ENCODE measurements at regions not wholly inside any gene's neighbourhood (a gene's known extent, or its start where the extent isn't known, plus 50 kb on each side); places are given as distances from the start of the nearest gene placed in this dataset.
"Not testable (repeated sequence)": the region's sequence is repeated elsewhere in the genome, so short reads cannot be mapped to it uniquely, and the experiment has no call there.

GRCh38 chr2:16952368-16952767, 286.7 kb upstream of the CYRIA start:
- DNase-seq = no peak

- no peak for DNase-seq
These were observed 284.8 kb upstream of the CYRIA start for GRCh38 chr2:16950436-16950835.

DNA sequence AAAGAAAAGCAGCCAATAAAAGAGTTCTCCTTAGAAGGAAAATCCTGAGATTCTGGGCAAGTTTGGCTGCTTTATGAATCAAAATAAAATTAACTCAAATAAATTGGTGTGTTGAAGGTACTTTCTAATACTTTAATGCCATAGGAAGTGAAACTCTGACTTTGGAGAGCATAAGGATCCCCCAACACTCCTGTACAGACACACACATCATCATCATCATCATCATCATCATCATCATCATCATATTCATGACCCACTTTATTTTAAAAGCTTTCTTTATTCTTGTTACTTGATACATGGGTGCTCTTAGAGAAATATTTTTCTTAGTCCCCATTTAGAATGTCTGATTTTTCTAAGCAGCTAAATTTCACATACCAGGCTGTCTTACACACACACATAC, 283.1 kb upstream of the CYRIA start:
- no peak for DNase-seq

DNA sequence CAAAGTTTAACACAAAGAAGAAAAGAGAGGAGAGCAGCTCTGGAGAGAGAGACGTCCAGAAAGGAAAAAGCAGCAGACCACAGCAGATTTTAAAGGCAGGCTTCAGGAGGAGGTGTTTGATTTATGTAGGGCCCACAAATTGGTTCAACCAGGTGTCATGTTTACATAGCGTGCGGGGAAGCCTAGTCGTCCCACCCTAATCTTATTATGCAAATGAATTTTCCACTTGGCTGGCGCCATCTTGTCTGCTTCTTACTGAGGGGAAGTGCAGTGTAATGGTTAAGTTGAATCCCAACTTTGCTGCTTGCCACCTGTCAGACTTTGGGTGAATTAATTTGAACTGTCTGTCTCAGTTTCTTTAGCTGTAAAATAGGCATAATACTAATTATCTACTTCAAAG, 282.4 kb upstream of the CYRIA start:
- no peak for DNase-seq

DNA sequence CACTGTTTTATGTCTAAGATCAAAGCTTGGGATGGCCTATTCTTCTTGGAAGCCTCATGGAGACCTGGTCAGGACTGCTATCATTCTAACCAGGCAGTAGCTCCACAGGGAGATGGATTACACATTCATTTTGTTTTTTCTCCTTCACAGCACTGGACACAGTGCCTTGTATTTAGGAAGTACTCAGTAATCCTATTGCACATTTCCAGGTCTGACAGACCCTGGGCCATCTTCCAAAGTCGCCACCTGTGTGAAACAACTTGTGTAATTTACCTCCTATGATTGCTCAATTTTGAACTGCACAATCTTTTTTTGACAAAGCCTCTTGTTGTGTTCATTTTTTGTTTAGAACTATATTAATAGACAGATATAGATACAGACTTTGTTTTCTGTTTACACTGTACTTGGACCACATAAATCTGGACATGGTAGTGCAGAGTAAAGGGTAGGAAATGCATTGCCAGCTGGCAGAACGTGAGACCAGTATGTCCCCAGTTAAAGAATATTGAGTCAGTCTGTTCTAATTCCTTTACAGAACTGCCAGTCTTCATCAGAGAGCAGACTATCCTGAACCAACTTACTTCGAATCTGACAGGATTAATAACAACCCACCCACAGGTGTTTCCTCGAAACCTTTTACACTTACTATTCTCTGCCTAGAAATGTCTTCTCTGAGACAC, 277.8 kb upstream of the CYRIA start:
- DNase-seq = no peak

- no peak for DNase-seq
These were observed 274.6 kb upstream of the CYRIA start for GRCh38 chr2:16940214-16940613.

- DNase-seq = no peak
These were observed 274.1 kb upstream of the CYRIA start for GRCh38 chr2:16939771-16940170.

DNA sequence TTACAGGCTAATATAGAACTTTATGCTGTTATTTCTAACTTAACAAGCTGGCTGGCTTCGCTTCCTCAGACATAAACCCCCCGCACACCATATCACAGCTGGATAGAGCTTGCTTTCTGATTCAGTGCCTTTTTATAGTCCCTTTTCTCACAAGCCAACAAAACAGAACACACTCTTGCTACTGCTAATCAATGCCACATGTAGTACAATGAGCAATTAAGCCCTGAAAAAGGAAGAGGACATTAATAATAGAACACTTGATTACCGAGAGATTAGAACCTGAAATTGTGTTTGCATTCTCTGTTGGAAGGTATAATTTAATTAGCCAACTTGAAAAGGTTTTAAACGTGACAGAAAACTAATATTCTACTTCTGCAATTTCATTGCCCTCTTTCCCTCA, 267.7 kb upstream of the CYRIA start:
- no peak for DNase-seq

DNA sequence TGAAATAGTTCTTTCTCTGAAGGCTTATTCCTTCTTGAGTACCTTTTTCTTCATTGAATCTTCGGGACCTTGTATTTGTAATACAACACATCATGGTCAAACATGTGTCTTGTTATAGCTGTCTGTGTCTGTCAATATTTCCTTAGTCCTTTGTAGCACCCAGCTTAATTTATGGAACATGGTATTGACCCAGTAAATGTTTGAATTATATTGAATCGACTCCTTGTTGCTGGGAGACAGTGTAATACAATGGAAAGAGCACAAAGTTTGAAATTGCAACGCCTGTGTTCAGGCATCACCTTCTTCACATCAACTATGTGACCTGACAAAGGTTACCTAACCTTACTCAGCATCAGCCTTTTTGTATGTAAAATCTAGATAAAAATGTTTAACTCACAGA, 267.2 kb upstream of the CYRIA start:
- DNase-seq = no peak

DNA sequence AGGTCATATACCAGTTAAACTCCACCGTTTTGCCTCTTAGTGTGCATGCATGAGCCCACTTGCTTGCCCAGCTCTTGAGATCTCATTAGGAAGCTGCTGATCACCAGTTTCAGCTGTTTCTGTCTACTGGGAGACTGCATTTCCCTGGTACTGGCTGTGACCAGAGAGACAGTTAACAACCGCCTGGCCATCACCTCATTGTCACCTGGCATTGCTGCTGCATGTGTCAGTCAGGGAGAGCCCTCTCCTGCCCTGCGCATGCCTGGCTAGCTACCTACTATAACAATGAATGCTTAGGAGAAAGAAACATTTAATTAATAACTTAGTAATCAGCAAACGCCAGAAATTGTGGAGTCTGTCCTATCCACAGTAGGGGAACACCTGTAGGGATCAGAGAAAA, 265.8 kb upstream of the CYRIA start:
- no peak for DNase-seq

GRCh38 chr2:16927398-16927797, 261.8 kb upstream of the CYRIA start:
- DNase-seq = no peak

GRCh38 chr2:16925145-16925544, 259.5 kb upstream of the CYRIA start:
- no peak for DNase-seq

DNA sequence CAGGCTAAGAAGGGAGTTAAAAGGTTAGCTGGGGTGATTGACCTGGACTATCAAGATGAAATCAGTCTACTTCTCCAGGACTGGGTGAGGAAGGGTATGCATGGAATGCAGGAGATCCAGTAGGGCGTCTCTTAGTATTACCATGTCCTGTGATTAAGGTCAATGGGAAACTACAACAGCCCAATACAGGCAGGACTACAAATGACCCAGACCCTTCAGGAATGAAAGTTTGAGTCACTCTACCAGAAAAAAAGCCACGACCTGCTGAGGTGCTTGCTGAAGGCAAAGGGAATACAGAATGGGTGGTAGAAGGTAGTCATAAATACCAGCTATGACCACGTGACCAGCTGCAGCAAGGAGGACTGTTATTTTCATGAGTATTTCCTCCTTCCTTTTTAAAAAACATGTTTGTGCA, 249.7 kb upstream of the CYRIA start:
- not testable (repeated sequence) for DNase-seq

DNA sequence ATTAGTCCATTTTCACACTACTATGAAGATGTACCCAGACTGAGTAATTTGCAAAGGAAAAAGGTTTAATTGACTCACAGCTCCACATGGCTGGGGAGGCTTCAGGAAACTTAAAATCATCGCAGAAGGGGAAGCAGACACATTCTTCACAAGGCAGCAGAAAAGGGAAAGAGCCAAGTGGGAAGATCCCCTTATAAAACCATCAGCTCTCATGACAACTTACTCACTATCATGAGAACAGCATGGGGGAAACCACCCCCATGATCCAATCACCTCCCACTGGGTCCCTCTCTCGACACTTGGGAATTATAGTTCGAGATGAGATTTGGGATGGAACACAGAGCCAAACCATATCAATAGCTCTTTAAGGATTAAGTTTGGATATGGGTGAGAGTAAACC, 246.1 kb upstream of the CYRIA start:
- DNase-seq = no peak

- DNase-seq = no peak
These were observed 243.0 kb upstream of the CYRIA start for GRCh38 chr2:16908656-16909055.

- DNase-seq = no peak
These were observed 242.1 kb upstream of the CYRIA start for GRCh38 chr2:16907645-16908282.

DNA sequence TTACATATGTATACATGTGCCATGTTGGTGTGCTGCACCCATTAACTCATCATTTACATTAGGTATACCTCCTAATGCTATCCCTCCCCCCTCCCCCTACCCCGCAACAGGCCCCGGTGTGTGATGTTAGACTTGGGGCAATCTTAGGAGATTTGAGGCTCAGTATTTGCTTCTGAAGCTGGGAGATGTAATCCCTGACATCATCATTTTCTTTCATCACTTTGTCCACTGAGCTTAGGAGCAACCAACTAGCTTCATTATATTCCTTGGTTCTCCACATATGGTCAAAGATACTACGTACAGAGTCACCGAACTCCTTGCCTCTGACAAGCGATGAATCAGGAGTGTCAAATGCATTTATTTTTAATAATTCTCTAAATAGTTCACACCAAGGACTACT, 239.7 kb upstream of the CYRIA start:
- not testable (repeated sequence) for DNase-seq

- no peak for DNase-seq
These were observed 234.9 kb upstream of the CYRIA start for GRCh38 chr2:16900405-16901025.

DNA sequence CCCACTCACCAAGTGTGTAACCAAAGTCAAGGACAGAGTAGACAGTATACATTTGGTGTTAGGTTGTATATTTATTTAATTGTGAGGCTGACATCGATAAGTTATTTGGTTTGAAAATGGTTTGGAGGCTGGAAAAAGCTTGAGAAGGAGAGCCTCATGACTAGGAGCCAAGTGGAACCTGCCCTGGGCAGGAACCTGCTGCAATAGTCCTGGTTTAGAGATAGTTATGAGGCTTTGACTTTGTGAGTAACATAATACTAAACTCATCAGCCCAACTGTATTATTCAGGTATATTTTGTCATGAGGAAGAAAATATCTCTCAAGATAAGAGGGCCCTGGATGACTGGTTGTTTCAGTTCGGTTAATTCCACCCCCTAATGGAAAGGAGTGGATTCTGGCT, 234.3 kb upstream of the CYRIA start:
- no peak for DNase-seq

- no peak for DNase-seq
These were observed 224.4 kb upstream of the CYRIA start for GRCh38 chr2:16890081-16890480.

DNA sequence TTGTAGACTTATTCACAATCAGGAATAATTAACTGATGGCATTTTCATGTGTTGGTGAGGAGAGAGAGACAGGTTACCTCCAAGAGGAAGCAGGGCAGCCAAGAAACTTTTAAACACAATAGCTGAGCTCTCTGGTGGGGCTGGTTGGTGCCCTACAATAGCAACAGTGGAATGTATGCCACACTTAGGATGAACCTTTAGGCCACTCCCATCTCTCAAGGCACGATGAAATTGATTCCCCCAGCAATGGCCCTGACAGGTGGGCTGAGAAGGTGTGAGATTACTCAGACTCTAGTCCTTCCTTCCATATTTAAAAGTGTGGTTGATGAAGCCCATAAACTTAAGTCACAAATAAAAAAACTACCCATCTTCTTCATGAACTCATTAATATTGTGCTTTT, 219.4 kb upstream of the CYRIA start:
- no peak for DNase-seq

DNA sequence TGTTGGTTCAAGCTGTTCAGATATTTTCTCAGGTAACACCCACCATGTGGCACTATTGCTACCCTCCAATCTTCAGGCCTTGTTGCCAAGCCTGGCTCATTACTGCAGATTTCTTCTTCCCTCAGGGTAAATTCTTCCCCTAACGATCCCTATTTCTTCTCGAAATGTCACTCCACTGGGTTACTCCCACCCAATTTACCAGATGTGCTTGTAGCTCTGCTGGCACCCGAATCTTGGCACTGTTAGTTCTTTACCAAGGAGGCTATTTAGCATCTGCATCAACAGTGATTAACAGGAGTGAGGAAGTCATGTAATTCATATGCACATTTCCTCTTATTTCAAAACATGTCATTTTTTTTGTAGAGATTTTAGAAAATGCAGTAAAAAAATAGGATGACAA, 217.1 kb upstream of the CYRIA start:
- no peak for DNase-seq

DNA sequence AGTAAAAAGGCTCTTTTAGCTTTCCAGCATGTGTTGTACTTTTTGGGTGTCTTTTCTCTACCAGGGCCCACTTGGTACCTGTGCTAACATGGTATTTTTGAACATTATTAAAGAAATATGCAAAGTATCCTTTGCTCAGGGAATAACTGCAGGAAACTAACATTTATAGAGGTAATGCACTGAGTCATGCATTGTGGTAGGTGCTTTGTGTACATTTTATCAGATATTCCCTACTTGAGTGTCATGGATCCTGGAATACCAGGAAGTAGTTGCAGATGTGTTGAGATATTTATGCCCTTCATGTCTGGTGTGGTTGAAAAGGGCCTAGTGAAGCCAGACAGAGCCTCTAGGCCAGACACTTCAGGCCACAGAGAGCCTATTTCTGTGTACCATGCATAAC, 215.5 kb upstream of the CYRIA start:
- DNase-seq = no peak

- no peak for DNase-seq
These were observed 205.8 kb upstream of the CYRIA start for GRCh38 chr2:16871411-16871810.

Measured in stimulated activated CD4-positive, alpha-beta T cell treated with anti-CD3 and anti-CD28 coated beads, Interleukin-15, amount 100 ng/mL, for 24 hours (primary cell).